H1 (cell line): ENCODE measurements at regions not wholly inside any gene's neighbourhood (a gene's known extent, or its start where the extent isn't known, plus 50 kb on each side); places are given as distances from the start of the nearest gene placed in this dataset.

Source experiments
- CTBP2 ChIP-seq: IDR thresholded peaks from 2 replicates; pipeline ENCODE4 v1.7.0; 2011; ENCODE audit warnings: borderline replicate concordance, mild to moderate bottlenecking, moderate library complexity, mixed read lengths, low read length; ENCODE audit not compliant: insufficient read depth, insufficient read length
- GABPA ChIP-seq: IDR thresholded peaks from 2 replicates; pipeline ENCODE4 v1.6.1; 2011; ENCODE audit warnings: mild to moderate bottlenecking, low read length, moderate library complexity, borderline replicate concordance; ENCODE audit not compliant: insufficient read depth
- NANOG ChIP-seq: IDR thresholded peaks from 2 replicates; pipeline ENCODE4 v1.6.1; 2011; ENCODE audit warnings: low read length, low read depth, mild to moderate bottlenecking, inconsistent platforms; ENCODE audit not compliant: insufficient read depth, poor library complexity, severe bottlenecking

DNA sequence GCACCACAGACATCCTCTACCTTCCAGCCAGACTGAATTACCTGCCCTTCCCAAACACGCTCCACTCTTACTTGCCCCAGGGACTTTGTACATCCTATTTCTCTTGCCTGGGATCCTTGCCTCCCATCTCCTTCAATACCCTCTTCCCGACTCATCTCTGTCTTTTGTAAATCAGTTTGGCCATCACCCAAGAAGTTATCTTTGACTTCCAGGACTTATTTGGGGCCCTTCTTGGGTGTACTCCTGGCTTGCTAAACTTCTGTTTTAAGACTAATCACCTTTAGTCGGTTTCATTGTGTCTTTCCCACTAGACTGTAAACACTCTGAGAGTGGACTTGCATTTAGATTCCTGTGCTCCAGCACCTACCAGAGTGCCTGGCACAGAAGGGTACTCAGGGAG lies 545.6 kb downstream of the ACTL7B start (continued):
- TF ChIP-seq CTBP2, result no peak
- no peak for TF ChIP-seq GABPA
- TF ChIP-seq NANOG, result no peak
